DND-41 (cell line): ENCODE measurements at regions not wholly inside any gene's neighbourhood (a gene's known extent, or its start where the extent isn't known, plus 50 kb on each side); places are given as distances from the start of the nearest gene placed in this dataset.

Experiments
- ATAC-seq: fragments of 200-7000 bp; cut with Tn5 transposase; 3 replicates; pipeline ENCODE4 v1.9.1; 2021; ENCODE audit warnings: low read depth; ENCODE audit not compliant: insufficient read depth
- DNase-seq: peaks from one replicate; pipeline ENCODE4 v3.0.0-alpha.2; 2020
- H2AFZ ChIP-seq: 2 replicates; pipeline ENCODE4 v1.6.0; 2012; ENCODE audit warnings: low read depth, low read length
- H3K27ac ChIP-seq: 2 replicates; pipeline ENCODE4 v1.5.1; 2012; ENCODE audit warnings: low read length, inconsistent platforms
- H3K27me3 ChIP-seq: fragments of 200-600 bp; sonication (generic); 2 replicates; pipeline ENCODE4 v1.6.0; 2012; ENCODE audit warnings: low read length, mild to moderate bottlenecking, inconsistent platforms; ENCODE audit not compliant: insufficient read depth, poor library complexity
- H3K36me3 ChIP-seq: 2 replicates; pipeline ENCODE4 v1.5.1; 2012; ENCODE audit warnings: low read length, inconsistent platforms; ENCODE audit not compliant: insufficient read depth
- H3K4me1 ChIP-seq: 2 replicates; pipeline ENCODE4 v1.5.1; 2012; ENCODE audit warnings: mild to moderate bottlenecking, low read length; ENCODE audit not compliant: insufficient read depth
- H3K4me2 ChIP-seq: 2 replicates; pipeline ENCODE4 v1.6.0; 2012; ENCODE audit warnings: mild to moderate bottlenecking, moderate library complexity, low read length, inconsistent platforms; ENCODE audit not compliant: insufficient read depth
- H3K4me3 ChIP-seq, 2 experiments: fragments of 200-600 bp in 1 of 2; shearing (Covaris generic) in 1 of 2; 2 replicates each; pipeline ENCODE4 v1.5.1; 2012 to 2016; ENCODE audit warnings: inconsistent platforms in 2 of 2, low read length in 2 of 2, mild to moderate bottlenecking in 2 of 2, low read depth in 1 of 2, moderate library complexity in 1 of 2
- H3K79me2 ChIP-seq: 2 replicates; pipeline ENCODE4 v1.6.0; 2012; ENCODE audit warnings: low read length, inconsistent platforms; ENCODE audit not compliant: insufficient read depth
- H3K9ac ChIP-seq: 2 replicates; pipeline ENCODE4 v1.6.0; 2012; ENCODE audit warnings: low read depth, mild to moderate bottlenecking, inconsistent platforms, low read length, moderate library complexity
- H3K9me3 ChIP-seq: 2 replicates; pipeline ENCODE4 v1.5.1; 2012; ENCODE audit warnings: low read length, moderate library complexity, mild to moderate bottlenecking, inconsistent platforms; ENCODE audit not compliant: insufficient read depth, severe bottlenecking
- H4K20me1 ChIP-seq: 2 replicates; pipeline ENCODE4 v1.6.0; 2012; ENCODE audit warnings: low read length; ENCODE audit not compliant: insufficient read depth
- EZH2 ChIP-seq: IDR thresholded peaks from 3 replicates; pipeline ENCODE4 v1.6.1; 2012; ENCODE audit warnings: borderline replicate concordance, low read depth, mild to moderate bottlenecking, moderate library complexity, low read length, inconsistent platforms; ENCODE audit not compliant: severe bottlenecking
- TF ChIP-seq, protein P1 (sequence below): IDR thresholded peaks from 2 replicates; pipeline ENCODE4 v1.5.1; 2012; ENCODE audit warnings: borderline replicate concordance, low read length, moderate library complexity, mild to moderate bottlenecking; ENCODE audit not compliant: poor library complexity, severe bottlenecking; ENCODE audit errors: extremely low read depth

- Histone ChIP-seq H3K79me2 (no peaks in the 10 kb centered on the region), H4K20me1 (no peaks in the 10 kb centered on the region), H3K4me3 (no peak overlapping the region), H3K27me3 (no peaks in the 10 kb centered on the region), H3K9ac (no peak overlapping the region), H3K36me3 (no peaks in the 10 kb centered on the region), H3K4me2 (no peak overlapping the region), H2AFZ (no peak overlapping the region), H3K9me3 (no peaks in the 10 kb centered on the region), H3K4me1 (no peaks in the 10 kb centered on the region), H3K27ac (no peak overlapping the region)
- no peak for DNase-seq
- TF ChIP-seq, protein P1, sequence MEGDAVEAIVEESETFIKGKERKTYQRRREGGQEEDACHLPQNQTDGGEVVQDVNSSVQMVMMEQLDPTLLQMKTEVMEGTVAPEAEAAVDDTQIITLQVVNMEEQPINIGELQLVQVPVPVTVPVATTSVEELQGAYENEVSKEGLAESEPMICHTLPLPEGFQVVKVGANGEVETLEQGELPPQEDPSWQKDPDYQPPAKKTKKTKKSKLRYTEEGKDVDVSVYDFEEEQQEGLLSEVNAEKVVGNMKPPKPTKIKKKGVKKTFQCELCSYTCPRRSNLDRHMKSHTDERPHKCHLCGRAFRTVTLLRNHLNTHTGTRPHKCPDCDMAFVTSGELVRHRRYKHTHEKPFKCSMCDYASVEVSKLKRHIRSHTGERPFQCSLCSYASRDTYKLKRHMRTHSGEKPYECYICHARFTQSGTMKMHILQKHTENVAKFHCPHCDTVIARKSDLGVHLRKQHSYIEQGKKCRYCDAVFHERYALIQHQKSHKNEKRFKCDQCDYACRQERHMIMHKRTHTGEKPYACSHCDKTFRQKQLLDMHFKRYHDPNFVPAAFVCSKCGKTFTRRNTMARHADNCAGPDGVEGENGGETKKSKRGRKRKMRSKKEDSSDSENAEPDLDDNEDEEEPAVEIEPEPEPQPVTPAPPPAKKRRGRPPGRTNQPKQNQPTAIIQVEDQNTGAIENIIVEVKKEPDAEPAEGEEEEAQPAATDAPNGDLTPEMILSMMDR: no peak
- TF ChIP-seq EZH2: no peak
- peak; percentile 55 for ATAC-seq
These were observed 107.7 kb upstream of the PPP2R5A start for GRCh38 chr1:212177542-212177941.

DNA sequence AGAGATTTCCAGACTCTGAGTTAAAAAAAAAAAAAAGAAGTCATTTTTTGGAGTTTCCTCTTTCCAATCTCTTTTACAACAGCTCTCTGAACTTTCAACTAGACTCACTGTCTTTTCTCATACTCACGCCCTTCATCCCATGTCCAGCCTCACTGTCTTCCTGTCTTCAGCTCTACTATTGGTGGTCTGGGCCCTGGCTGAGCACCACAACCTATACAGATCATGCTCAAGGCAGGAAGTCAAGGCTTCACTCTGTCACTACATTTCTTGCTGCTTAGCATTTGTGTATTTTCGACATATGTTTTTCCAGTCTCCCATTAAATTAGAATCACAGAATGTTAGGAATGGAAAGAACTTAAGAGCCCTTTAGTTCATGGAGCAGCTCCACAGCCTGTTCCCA lies 106.4 kb upstream of the PPP2R5A start:
- no peak for TF ChIP-seq EZH2
- TF ChIP-seq, protein P1: no peak
- Histone ChIP-seq H3K36me3 (no peaks in the 10 kb centered on the region), H3K79me2 (no peaks in the 10 kb centered on the region), H3K27me3 (no peaks in the 10 kb centered on the region), H3K4me2 (no peak overlapping the region), H3K9ac (no peak overlapping the region), H2AFZ (no peak overlapping the region), H3K4me3 (no peak overlapping the region), H4K20me1 (no peaks in the 10 kb centered on the region), H3K4me1 (no peaks in the 10 kb centered on the region), H3K27ac (no peak overlapping the region), H3K9me3 (no peaks in the 10 kb centered on the region)
- ATAC-seq (no peak; the same call in 2 of the 3 replicates), DNase-seq (no peak)

DNA sequence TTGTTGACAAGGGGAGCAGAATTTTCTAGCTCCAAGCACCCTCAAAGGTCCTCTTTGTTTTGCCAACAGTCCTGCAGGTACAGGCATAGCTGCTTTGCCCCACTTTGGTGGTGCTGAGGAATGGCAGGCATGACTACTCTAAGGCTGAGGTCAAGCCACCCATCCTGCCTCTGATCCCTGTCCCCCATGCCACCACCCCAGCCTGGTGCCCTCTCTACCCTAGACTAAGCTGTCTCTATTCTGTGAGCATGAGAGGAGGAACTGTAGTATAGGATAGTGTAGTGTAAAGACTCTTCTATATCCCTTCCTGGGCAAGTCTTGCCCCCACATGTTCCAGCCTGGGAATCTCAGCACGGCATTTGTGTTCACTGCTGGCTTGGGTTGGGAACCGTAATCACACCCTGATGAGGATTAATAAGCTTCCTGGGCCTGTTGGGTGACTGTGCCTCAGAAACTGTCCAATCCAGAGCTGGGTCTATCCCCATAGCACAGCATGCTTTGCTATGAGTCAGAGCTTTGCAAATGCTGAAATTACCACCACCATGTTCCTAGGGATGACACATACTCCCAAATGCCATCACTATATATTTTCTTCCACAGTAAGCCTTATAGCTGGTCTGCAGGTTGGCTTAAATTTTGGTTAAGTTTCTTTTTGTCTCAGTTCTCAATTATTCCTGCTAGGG lies 105.7 kb upstream of the PPP2R5A start:
- no peak overlapping the region for H3K4me3 ChIP-seq
- no peak overlapping the region for H3K4me2 ChIP-seq
- no peaks in the 10 kb centered on the region for H3K4me1 ChIP-seq
- H3K27me3 ChIP-seq: no peaks in the 10 kb centered on the region
- H3K27ac ChIP-seq: no peak overlapping the region
- no peaks in the 10 kb centered on the region for H3K9me3 ChIP-seq
- no peak overlapping the region for H3K9ac ChIP-seq
- no peaks in the 10 kb centered on the region for H3K36me3 ChIP-seq
- H4K20me1 ChIP-seq: no peaks in the 10 kb centered on the region
- DNase-seq (no peak), ATAC-seq (no peak)
- no peak overlapping the region for H2AFZ ChIP-seq
- TF ChIP-seq, protein P1: no peak
- H3K79me2 ChIP-seq: no peaks in the 10 kb centered on the region
